ENCODE measurements at regions not wholly inside any gene's neighbourhood (a gene's known extent, or its start where the extent isn't known, plus 50 kb on each side); places are given as distances from the start of the nearest gene placed in this dataset.

DNA sequence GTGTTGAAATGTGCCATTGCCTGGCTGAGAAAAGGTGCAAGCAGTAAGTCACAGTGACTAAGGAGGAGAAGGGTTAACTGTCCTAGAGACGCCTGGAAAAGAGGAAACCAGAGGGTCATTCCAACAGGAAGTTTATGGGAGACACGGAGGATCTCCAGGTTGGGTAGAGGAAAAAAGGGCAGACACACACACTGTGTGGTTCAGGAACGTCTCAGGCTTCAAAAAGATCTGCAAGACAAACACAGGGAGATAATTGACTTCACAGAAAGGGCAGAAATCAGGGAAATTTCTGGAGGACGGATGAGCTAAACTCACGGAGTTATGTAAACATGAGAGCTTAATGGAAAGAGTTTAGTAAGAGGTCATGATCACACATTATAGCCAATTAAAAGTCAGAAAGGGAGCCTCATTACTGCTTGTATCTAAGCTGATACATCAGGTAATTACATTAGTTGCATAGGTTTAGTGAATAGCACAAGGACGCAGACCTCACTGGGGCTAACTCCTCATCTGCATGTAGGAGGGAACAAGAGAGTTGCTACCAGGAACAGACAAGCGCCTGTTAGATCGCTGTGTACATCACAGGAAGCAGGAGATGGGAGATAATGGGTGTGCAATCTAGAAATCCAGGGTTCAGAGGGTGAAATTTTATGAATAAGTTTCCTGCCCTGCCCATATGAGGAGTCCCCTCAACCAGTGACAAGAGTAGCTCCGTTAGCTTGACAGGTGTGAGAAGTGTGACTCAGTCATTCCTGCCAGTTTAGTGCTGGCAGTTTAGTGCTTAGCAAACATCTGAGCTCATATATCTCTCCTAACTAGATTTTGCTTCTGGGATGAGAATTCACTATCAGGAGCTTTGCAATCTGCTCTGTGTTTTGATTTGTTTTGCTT is 96.6 kb upstream of the TNR start:
- no peaks in the 10 kb centered on the region for H3K9me3 ChIP-seq
- H3K4me1 ChIP-seq, result no peaks in the 10 kb centered on the region
- H3K27ac ChIP-seq, result peak overlapping the region in 1 of 4 donors; percentile 34
- peak in 1 of 3 donors; percentile 71 for DNase-seq
- peak overlapping the region in 1 of 4 donors; percentile 14 for H3K4me3 ChIP-seq
- no peak for TF ChIP-seq CTCF (IDR thresholded peaks at IDR 0.05)
- no peak for TF ChIP-seq POLR2A (IDR thresholded peaks at IDR 0.05)
- no peaks in the 10 kb centered on the region for H3K36me3 ChIP-seq
- H3K27me3 ChIP-seq, result no peaks in the 10 kb centered on the region

DNA sequence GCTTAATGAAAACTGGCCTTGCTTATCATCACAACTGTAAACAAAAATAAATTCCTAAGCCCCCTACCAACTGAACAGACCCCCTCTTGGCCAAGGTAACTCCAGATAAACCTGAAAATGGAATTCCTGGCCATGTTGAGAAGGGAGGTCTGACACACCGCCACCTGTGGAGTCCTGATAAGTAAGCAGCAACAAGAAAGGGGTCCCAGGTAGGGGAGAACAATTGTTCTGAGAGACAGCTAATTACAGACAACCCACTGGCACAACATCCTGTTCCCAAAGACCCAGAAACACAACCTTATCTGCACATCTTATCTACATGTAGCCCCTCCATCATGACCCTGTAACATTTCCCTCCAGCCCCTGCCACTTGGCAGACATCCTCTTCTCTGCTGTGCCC is 91.2 kb upstream of the TNR start:
- Histone ChIP-seq H3K4me1 (no peaks in the 10 kb centered on the region), H3K4me3 (no peak overlapping the region), H3K27me3 (no peaks in the 10 kb centered on the region), H3K27ac (no peak overlapping the region), H3K9me3 (no peaks in the 10 kb centered on the region), H3K36me3 (no peaks in the 10 kb centered on the region)
- TF ChIP-seq CTCF (IDR thresholded peaks at IDR 0.05) (no peak), POLR2A (IDR thresholded peaks at IDR 0.05) (no peak)
- no peak for DNase-seq

DNA sequence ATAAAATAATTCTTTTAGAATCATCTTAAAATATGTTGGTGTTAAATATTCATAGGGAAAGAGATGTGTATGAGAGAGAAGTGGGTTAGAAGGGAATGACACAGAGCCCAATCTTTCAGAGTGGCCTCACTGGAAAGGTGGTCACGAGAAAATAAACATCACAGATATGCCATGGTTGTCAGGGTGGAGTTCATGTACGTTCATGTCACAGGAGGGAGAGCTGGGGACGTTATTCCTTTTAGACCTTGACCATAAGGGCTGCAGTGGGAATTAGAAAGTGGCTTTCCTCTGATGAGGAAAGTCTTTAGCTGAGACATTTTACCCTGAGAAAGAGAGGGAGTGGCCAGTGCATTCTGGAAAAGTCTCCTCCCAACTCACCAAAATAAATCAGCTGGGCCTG is 90.6 kb upstream of the TNR start:
- Histone ChIP-seq H3K27ac (no peak overlapping the region), H3K36me3 (no peaks in the 10 kb centered on the region), H3K4me3 (no peak overlapping the region), H3K4me1 (no peaks in the 10 kb centered on the region), H3K9me3 (no peaks in the 10 kb centered on the region), H3K27me3 (no peaks in the 10 kb centered on the region)
- DNase-seq, result no peak
- TF ChIP-seq POLR2A (IDR thresholded peaks at IDR 0.05), result no peak
- TF ChIP-seq CTCF (IDR thresholded peaks at IDR 0.05), result no peak

DNA sequence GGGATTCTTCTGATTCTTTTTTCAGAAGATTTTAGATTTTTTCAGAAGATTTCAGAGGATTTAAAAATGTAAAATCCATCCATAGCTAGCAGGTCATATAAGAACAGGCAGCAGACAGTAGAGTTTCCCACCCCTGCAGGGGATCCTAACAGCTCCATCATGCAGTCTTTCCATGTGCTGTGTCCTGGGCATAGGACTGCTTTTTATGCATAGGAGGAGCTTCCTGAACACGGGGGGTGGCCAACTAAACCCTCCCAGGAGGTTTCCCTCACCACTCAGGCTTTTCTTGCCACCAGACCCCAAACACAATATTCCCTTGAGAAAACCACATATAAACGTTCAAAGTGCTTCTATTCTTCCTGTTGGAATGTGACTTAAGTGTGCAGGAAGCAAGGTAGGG is 90.1 kb upstream of the TNR start:
- no peak overlapping the region for H3K27ac ChIP-seq
- DNase-seq, result no peak
- TF ChIP-seq POLR2A (IDR thresholded peaks at IDR 0.05) (no peak), CTCF (IDR thresholded peaks at IDR 0.05) (no peak)

GRCh38 chr1:175830500-175830899 is 87.1 kb upstream of the TNR start:
- no peaks in the 10 kb centered on the region for H3K4me1 ChIP-seq
- TF ChIP-seq POLR2A (IDR thresholded peaks at IDR 0.05) (no peak), CTCF (IDR thresholded peaks at IDR 0.05) (no peak)

More for the DNA sequence above, 90.1 kb upstream of the TNR start:
- H3K27me3 ChIP-seq, result no peaks in the 10 kb centered on the region
- no peaks in the 10 kb centered on the region for H3K4me1 ChIP-seq
- H3K9me3 ChIP-seq, result no peaks in the 10 kb centered on the region
- no peak overlapping the region for H3K4me3 ChIP-seq
- no peaks in the 10 kb centered on the region for H3K36me3 ChIP-seq

More at GRCh38 chr1:175830500-175830899, 87.1 kb upstream of the TNR start:
- Histone ChIP-seq H3K4me3 (no peak overlapping the region), H3K27ac (no peak overlapping the region), H3K27me3 (no peaks in the 10 kb centered on the region), H3K9me3 (no peaks in the 10 kb centered on the region), H3K36me3 (no peaks in the 10 kb centered on the region)
- no peak for DNase-seq
